ENCODE measurements at regions not wholly inside any gene's neighbourhood (a gene's known extent, or its start where the extent isn't known, plus 50 kb on each side); places are given as distances from the start of the nearest gene placed in this dataset.

DNA sequence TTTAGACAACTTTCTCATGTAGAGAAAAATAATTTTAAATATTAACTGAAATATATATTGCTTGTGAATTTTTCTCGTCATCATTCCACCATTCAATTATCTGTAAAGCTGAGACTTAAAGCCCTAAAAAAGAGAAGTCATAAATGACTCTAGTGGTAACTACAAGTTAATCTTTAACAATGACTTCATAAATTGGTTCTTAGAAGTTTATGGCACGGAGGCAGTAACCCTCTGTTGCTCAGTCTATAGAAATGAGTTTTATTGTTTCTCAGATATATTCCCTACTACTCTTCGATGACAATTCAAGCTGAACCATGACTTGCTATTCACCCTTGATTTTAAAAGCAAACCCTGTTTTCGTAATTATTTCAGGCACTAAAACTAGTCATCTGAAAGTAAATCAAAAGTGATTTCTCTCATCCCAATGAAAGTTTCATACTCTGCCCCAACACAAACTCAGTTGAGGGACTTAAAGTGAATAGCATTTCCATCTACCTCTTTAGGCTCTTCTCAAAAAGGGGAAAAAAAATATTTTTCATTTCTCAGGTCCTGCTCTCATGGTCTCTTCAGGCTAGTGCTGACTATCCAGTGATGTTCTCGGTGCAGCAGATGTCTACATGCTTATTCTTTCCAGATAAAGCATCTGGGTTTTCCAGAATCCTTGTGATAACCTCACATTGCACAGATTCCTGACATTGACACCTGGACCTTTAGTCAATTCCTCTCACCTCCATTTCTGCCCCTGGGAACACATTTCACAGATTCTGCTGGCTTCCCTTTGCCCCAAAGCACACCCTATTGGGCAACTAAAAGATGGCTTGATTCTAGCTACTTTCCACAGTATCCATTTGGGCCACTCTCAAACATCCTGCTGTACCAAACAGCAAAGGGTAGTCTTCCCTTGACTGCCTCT, 207.8 kb upstream of the LRATD1 start:
- DNase-seq (no peak), ATAC-seq (no peak)
- WGBS, 2 donors, result 56 to 61% methylated on average over 5 of the region's 5 CpGs
- H3K36me3 ChIP-seq (replicated peaks in 1 of 2; ENCODE audit: insufficient read depth in 1 of 2, low read depth in 2 of 2), result no peaks in the 10 kb centered on the region
- H3K27ac ChIP-seq, result no peak overlapping the region
- TF ChIP-seq, protein P1, sequence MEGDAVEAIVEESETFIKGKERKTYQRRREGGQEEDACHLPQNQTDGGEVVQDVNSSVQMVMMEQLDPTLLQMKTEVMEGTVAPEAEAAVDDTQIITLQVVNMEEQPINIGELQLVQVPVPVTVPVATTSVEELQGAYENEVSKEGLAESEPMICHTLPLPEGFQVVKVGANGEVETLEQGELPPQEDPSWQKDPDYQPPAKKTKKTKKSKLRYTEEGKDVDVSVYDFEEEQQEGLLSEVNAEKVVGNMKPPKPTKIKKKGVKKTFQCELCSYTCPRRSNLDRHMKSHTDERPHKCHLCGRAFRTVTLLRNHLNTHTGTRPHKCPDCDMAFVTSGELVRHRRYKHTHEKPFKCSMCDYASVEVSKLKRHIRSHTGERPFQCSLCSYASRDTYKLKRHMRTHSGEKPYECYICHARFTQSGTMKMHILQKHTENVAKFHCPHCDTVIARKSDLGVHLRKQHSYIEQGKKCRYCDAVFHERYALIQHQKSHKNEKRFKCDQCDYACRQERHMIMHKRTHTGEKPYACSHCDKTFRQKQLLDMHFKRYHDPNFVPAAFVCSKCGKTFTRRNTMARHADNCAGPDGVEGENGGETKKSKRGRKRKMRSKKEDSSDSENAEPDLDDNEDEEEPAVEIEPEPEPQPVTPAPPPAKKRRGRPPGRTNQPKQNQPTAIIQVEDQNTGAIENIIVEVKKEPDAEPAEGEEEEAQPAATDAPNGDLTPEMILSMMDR (IDR thresholded peaks at IDR 0.05), result no peak
- intact Hi-C loops (cut with DNase I), result no loop called here
- no peaks in the 10 kb centered on the region for H3K27me3 ChIP-seq
- H3K4me1 ChIP-seq, result no peaks in the 10 kb centered on the region
- no peak overlapping the region for H3K4me3 ChIP-seq
- H3K9me3 ChIP-seq, result no peaks in the 10 kb centered on the region

DNA sequence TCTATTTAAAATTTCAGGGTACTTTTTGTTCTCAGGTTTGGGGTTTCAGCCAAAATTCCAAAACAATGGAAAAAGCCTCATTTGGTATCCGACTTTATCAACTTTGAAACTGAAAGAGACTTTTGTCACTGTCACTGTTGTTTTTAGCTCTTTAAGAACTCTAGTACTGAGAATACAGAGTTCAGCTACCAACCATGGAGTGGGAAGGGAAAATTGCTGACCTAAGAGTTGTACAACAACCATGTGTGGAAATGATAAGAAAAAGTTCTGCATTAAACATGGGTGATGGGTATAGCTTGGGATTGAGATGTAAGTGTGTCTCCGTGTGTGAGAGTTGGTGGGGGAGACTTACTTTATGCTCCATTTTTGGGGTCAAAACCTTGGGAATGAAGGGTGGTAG, 206.6 kb upstream of the LRATD1 start:
- no peaks in the 10 kb centered on the region for H3K9me3 ChIP-seq
- ATAC-seq (no peak), DNase-seq (no peak)
- 82 to 91% methylated on average over 2 of the region's 2 CpGs for WGBS, 2 donors
- TF ChIP-seq, protein P1 (IDR thresholded peaks at IDR 0.05), result no peak
- no peak for TF ChIP-seq POLR2A (IDR thresholded peaks at IDR 0.05)
- H3K4me1 ChIP-seq, result no peaks in the 10 kb centered on the region
- intact Hi-C loops (cut with DNase I), result no loop called here
- no peak overlapping the region for H3K4me3 ChIP-seq
- no peaks in the 10 kb centered on the region for H3K36me3 ChIP-seq (replicated peaks in 1 of 2; ENCODE audit: insufficient read depth in 1 of 2, low read depth in 2 of 2)
- no peaks in the 10 kb centered on the region for H3K27me3 ChIP-seq
- H3K27ac ChIP-seq, result no peak overlapping the region

DNA sequence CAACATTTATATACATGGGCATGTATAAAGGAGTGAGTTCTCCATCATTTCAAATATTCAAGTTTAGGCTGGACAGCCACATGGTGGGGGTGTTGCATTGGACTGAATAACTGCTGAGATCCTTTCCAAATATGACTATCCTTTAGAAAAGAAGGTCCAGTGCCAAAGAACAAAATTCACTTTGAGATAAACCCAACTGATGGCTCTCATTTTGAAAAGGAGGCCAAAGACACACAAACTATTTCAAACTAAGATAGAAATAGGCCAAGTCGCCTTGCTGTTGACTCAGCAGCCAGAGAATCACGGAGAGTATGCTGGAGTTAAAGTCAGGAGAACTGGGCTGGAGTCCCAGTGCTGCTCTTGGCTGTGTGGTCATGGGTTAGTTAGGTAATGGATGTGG, 204.5 kb upstream of the LRATD1 start:
- Histone ChIP-seq H3K9me3 (no peaks in the 10 kb centered on the region), H3K36me3 (replicated peaks in 1 of 2; ENCODE audit: insufficient read depth in 1 of 2, low read depth in 2 of 2) (no peaks in the 10 kb centered on the region), H3K4me3 (no peak overlapping the region), H3K27ac (no peak overlapping the region), H3K27me3 (no peaks in the 10 kb centered on the region), H3K4me1 (no peaks in the 10 kb centered on the region)
- ATAC-seq (no peak), DNase-seq (peak in 1 of 4 donors; percentile 28)
- intact Hi-C loops (cut with DNase I), result no loop called here
- TF ChIP-seq, protein P1 (IDR thresholded peaks at IDR 0.05), result peak in 6 of 7 experiments; percentile 9 to 45 (median 26)
- TF ChIP-seq POLR2A (IDR thresholded peaks at IDR 0.05), result no peak
- 10 to 18% methylated on average over 2 of the region's 2 CpGs for whole genome bisulfite sequencing, 2 donors

DNA sequence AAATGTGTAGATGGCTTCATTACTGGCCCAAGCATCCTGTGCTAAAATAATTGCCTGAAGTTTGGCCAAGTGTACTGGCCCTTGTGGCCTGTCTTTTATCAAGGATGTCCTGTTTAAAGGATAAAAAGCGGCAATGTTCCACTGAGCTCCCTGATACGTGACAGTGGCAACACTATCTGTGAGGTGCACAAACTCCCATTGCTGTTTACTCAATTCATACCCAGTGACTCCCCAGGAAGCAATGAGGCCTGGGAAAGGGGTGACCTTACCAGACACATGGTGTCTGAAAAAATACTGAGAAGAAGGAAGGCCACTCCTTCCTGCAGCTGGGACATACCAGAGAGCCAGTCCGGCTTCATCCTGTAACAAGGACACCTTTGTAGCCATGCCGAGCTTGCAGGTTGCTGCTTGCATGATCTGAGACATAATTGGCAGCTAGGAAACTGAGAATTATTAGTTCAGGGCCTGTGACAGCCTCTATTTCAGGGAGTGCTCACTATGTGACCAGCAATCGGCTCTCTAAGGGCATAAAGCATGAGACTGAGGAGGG, 198.5 kb upstream of the LRATD1 start:
- no peak for ATAC-seq
- no peaks in the 10 kb centered on the region for H3K36me3 ChIP-seq (replicated peaks in 1 of 2; ENCODE audit: insufficient read depth in 1 of 2, low read depth in 2 of 2)
- TF ChIP-seq, protein P1 (IDR thresholded peaks at IDR 0.05), result no peak
- 69 to 83% methylated on average over 5 of the region's 5 CpGs for WGBS, 2 donors
- H3K27ac ChIP-seq, result no peak overlapping the region
- intact Hi-C loops (cut with DNase I), result no loop called here
- no peaks in the 10 kb centered on the region for H3K27me3 ChIP-seq
- no peaks in the 10 kb centered on the region for H3K4me1 ChIP-seq
- no peak for DNase-seq
- H3K4me3 ChIP-seq, result no peak overlapping the region
- no peaks in the 10 kb centered on the region for H3K9me3 ChIP-seq

DNA sequence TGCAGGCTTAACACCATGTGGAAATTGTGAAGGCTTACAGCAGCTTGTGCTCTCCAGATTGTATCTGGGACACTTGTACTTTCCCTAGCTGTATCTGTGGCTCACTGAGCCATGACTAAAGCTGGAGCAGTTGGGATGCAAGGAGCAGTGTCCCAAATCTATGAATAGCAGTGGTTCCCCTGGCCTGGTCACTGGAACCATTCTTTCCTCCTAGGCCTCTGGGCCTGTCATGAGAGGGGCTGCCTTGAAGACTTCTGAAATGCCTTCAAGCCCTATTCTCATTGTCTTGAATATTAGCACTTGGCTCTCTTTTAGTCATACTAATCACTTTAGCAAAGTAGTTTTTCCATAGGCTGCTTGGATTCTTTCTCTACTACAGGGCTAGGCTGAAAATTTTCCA, 186.8 kb upstream of the LRATD1 start:
- no peak for TF ChIP-seq POLR2A (IDR thresholded peaks at IDR 0.05)
- TF ChIP-seq, protein P1 (IDR thresholded peaks at IDR 0.05), result no peak
- Histone ChIP-seq H3K36me3 (replicated peaks in 1 of 2; ENCODE audit: insufficient read depth in 1 of 2, low read depth in 2 of 2) (no peaks in the 10 kb centered on the region), H3K4me1 (no peaks in the 10 kb centered on the region), H3K27ac (no peak overlapping the region), H3K27me3 (no peaks in the 10 kb centered on the region), H3K4me3 (no peak overlapping the region), H3K9me3 (peaks cover 0 to 11% (median 0%) of the 10 kb centered on the region in 3 donors)
- ATAC-seq, result no peak
- no peak for DNase-seq
- intact Hi-C loops (cut with DNase I), result no loop called here

Data from body of pancreas (tissue), 4 donors.